Superior temporal gyrus (tissue), 1 donor: ENCODE measurements at regions not wholly inside any gene's neighbourhood (a gene's known extent, or its start where the extent isn't known, plus 50 kb on each side); places are given as distances from the start of the nearest gene placed in this dataset.

Experiments used
- DNase-seq: peaks from one replicate; pipeline ENCODE4 v3.0.0-alpha.2; 2016; ENCODE audit errors: extremely low spot score

DNA sequence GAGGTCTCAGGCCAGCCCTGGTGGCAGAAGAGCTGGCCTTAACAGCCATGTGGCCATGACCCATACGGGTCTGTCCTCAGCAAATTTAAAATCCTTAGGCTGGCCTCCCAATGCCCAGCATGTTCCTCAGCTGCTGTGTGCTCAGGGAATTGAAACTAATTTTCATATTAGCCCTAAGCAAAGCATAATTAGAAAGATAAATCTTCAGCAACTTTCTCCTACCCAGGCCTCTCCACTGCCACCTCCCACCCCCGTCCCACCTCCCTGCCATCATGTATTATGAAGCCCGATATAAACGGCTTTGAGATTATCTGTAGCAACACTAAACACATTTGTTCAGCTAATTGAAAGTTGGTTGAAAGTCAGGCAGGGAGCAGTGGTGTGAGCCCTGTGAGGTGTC is 178.8 kb upstream of the NTM start:
- no peak for DNase-seq

DNA sequence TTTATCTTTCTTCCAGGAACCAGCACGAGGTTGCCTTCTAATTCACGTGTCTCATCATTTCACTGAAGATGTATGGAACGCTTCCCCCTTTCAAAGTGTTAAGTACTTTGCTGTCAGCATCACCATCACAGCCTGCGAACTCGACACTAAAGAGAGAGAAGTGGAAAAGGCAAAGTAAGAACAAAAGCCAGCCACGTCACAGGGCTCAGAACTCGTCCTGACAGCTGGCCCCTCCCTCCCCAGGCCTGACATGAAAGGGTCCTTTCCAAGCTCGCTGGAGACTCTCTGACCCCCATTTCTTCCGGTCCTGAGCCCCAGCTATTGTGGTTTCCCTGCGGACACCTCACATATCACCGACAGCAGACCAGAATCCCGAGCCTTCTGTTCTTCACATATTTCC is 177.8 kb upstream of the NTM start:
- DNase-seq, result no peak

- DNase-seq, result no peak
Measured at GRCh38 chr11:131193031-131193501, 177.3 kb upstream of the NTM start.

GRCh38 chr11:131194726-131195125 is 175.7 kb upstream of the NTM start:
- DNase-seq, result no peak

DNA sequence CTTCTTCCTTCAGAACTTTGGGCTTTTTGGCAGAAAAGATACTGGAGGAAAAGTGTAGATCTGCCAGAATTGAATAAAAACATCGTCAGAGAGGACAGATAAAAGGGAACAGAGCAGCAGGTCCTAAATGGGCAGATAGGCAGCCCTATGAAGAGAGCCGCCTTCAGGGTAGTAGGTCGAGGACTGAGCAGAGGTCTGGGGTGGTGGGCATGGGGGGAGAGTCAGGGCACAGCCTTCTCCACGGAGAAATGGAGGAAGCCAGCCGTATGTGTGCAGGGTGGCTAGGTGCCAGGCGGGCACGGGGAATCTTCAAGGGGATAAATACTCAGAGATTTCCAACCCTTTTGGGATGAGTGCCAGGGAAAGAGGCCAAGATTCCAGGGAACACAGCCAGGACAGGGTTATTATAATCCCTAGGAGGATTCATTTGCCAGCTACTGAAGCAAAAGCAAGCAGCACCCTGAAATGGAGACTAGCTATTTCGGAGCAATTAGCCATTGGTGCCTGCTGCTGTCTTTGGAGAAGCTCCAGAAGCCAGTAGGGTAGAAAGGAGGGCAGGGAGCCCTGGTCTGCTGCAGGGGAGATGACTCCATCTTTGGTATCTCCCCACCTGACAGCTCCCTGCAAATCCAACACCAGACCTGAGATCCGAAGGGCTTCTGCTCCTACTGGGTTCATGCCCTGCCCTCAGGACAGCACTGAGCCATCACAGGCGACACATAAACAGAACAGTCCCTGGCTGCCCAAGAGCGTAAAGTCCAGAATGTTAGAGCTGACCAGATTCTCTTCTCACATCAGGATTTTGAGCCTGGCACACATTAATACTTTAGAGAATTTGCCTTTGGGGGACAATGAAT is 174.5 kb upstream of the NTM start:
- peak; percentile 73 for DNase-seq

DNA sequence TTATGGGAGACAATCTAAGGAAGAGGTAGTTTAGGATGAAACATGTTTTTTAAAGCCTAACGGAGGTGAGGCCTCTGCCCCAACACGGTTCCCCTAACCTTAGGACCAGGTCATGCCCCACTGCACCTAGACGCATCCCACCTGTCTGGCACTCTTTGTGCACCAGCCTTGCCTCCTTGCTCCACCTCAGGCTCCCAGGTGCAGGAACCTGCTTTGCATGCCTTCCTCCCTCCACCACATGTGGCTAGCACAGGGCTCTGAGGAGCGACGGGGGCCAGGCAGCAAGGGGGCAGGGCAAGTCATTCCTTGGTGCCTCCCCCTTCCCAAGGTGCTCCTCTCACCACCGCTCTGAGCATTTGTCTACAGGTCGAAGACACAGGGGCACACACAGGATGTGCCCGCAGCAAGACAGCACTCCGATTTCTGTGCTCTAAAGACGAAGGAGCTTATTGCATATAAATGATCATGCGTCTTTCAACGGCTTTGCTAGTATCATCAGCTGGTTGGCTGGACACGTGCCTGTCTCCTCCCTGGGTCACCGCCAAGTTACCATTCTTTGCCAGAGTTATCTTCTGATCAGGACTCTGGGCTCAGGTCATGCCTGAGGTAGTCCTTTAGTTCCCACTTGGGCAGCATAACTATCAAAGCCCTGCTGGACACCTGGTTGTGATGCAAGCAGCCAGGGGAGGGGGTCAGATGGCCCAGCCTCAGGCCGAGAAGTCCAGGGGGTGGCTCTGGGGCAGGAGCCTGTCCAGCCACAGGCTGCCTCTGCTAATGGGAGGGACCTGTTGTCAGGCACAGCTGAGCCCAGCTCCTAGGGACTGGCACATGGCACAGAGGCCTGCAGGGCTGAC is 172.0 kb upstream of the NTM start:
- DNase-seq, result no peak

DNA sequence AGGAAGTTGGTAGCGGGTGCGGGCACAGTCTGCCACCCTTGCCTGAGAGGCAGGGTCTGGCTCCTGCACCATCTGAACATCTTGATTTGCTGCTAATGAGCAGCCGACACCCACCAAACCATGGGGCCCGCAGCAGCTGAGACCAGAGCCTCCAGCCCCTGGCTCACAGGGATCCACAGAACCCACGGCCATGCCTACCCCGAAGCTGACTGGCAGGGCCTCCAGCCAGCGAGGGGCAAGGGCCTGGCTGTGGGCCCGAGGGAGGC is 171.5 kb upstream of the NTM start:
- no peak for DNase-seq

DNA sequence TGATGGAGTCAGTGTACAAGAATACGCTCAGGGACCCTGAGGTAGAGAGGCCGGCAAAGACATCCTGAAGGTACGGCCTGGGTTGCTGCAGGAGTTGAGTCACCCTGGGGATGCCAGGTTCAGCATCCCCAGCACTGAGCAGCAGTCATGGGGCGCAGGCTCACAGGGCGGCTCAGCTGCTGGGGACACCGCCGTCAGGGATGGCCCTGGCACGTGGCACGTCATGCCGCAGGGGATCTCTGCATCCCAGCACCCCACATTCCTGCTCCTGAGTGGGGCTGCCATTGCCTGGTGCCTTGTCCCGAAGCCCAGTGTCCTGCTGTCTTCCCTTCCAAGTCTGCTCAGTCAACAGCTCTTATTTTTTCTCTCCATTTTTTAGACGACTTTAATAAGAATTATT is 168.7 kb upstream of the NTM start:
- DNase-seq, result no peak

DNA sequence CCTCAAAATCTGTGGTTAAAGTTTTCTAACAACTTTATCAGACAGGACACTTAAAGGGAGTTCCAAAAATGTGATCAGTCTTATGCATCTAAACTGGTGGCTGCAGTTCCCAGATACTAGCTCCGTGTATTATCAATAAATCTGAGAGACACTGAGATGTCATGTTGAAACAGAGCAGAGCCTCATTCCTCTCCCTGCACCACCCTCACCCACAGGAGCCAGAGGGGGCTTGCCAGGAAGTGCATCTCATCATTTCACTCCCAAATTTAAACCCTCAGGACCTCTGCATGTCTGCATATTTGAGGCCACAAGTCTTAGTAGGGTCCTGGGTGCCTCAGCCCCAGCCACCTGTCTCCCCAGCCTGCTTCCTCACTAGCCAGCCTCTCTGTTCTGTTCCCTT is 167.4 kb upstream of the NTM start:
- DNase-seq, result no peak

- DNase-seq, result no peak
Measured at GRCh38 chr11:131204282-131204681, 166.1 kb upstream of the NTM start.

DNA sequence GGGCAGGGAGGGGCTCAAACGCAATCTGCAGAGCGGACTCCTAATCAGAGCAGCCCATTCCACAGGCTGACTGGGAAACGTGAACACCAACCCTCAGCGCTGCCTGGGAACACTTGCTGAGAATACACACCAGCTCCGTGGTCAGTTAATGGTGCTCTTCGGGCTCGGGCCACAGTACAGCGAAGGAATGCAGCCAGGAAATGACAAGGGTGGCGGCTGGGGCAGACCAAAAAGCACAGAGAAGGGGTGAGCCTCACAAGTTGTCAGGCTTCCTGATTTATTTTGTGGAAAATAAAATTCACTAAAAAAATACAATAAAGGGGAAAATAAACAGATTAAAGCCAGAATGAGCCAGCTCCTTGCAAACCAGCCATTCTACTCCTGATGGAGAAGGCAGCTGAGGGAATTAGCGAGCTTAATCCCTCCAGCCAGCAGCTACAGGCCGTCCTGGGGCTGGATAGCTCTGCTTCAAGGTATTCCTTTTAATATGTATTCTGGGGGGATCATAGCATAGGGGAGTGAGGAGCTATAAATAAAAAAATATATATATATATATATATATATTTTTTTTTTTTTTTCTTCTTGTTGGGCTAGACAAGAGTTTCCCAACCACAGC is 165.5 kb upstream of the NTM start:
- DNase-seq, result no peak

GRCh38 chr11:131206671-131207070 is 163.7 kb upstream of the NTM start:
- no peak for DNase-seq

DNA sequence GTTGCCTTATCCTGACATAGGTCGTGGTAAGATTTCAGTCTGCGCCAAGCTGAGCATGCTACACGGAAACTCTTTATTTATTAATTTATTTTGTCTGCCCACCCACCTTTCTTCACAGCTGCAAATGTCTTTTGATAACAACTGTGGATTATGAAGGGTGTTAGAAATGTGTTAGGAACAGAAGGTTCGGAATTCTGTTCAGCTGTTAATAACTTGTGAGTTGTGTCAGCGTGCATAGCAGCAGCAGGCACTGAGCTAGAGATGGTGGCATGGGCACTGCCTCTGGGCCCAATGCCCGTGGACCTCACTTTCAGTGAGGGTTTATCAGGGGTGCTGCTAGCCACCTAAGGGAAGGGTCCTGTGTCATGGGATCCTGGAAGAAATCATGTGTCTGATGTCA is 162.5 kb upstream of the NTM start:
- DNase-seq, result no peak

DNA sequence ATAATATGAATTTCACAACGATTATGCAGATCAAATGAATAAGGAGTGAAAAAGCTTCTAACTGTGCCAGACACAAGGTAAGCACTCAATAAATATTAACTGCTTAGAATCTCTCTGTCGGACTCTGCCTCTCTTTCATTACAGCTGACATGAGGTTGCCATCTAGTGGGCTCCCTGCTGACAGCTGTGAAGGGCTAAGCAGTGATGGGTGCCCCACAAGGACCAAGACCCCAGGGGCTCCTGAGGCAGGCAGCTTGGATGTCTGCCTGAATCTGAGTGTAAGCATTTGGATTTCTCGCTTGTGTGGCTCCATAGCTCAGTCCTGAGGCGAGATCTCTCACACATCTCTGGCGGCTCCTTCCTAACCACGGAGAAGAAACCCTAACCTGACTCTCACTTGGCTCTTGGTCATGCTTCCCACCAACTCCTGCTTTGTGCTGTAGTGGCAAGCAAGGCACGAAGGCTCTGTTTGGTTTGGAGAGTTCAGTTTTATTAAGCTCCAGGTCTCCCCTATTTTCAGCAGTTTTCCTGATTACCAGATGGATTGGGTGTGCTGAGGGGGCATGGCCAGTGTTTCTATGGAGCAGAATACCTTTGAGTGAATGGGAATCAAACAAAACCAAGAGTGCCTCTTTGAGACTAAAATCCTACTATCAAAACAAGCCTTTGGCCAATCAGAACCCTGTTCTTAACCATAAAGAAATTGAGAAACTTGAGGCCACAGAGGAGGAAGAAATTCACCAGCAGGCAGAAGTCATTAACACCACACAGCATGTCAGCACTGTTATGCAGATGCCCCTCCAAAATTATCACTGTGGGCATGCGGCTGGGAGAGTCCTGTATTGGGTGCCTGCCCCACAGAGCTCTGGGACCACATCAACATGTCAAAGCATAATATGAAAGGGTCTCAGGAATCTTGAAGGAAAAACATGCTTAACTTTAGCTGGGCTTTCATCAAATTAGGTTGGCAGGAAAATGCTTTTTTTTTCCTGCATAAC is 152.8 kb upstream of the NTM start:
- no peak for DNase-seq

DNA sequence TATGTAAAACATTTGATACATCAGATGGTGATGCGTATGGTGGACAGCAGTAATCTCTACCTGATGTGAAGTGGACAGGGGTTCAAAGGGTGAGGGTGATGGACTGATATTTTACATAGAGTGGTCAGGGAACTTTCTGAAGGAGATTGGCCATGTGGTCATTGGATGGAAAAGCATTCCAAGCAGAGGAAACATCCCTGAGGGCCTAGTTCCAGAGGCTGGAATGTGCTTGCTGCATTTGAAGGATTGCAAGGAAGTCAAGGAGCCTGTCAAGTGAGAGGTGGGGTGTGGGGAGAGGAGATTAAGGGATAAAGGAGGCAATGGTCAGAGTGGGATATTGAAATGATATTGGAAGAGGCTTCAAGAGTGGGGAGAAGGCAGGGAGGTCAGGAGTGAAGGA is 151.9 kb upstream of the NTM start:
- DNase-seq, result no peak

- DNase-seq, result no peak
Measured at GRCh38 chr11:131219646-131220045, 150.8 kb upstream of the NTM start.

GRCh38 chr11:131223198-131223991 is 147.0 kb upstream of the NTM start:
- no peak for DNase-seq

GRCh38 chr11:131228378-131228777 is 142.0 kb upstream of the NTM start:
- DNase-seq, result no peak

GRCh38 chr11:131229221-131229620 is 141.2 kb upstream of the NTM start:
- DNase-seq, result no peak

DNA sequence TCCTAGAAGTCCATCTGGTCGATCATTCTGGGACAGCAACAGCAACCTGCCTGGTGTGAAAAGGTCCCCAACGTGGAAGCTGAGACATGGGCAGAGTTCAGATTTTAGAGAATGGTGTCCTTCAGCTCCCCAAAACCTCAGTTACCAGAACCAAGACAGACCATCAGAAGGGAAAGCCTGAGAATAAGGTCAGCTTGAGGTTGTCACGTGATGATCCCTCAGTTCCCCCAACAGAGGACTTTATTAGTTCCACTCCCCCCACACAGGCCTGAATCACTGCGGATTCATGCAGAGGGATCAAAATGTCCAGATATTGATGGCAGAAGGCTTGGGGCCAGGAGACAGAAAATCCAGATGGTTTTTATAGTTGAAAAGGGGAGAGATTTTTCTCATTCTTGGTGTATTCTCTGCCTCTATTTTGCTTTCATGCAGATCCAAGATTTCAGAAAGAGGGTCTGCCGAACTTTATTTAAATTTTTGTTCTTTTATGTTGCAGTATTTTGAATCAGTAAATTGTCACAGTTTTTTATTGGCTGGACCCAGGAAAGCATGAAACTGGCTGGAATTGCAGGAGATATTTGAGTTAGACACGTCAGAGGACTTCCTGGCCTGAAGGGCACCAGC is 139.0 kb upstream of the NTM start:
- DNase-seq, result no peak
